Gastroesophageal sphincter (tissue), 4 donors: ENCODE measurements at regions not wholly inside any gene's neighbourhood (a gene's known extent, or its start where the extent isn't known, plus 50 kb on each side); places are given as distances from the start of the nearest gene placed in this dataset.

ENCODE experiments used
- ATAC-seq: fragments of 150-250 bp; one replicate; pipeline ENCODE4 v1.9.1; 2016; ENCODE audit warnings: mild to moderate bottlenecking, moderate library complexity
- H3K27ac ChIP-seq, 4 donors: fragments of 200-600 bp; sonication (generic) in 3 of 4; 1 replicate in 3 of 4; 2 replicates in 1 of 4; pipeline ENCODE4 v1.5.1; 2016 to 2019
- H3K27me3 ChIP-seq: fragments of 200-600 bp; sonication (generic); one replicate; pipeline ENCODE4 v1.5.1; 2019
- H3K36me3 ChIP-seq, 2 donors: fragments of 200-600 bp; sonication (generic); one replicate each; pipeline ENCODE4 v1.5.1; 2019; ENCODE audit warnings: control low read depth in 1 of 2
- H3K4me1 ChIP-seq, 3 donors: fragments of 200-600 bp; sonication (generic); 1 replicate in 2 of 3; 2 replicates in 1 of 3; pipeline ENCODE4 v1.5.1; 2016 to 2019; ENCODE audit warnings: control low read depth in 2 of 3
- H3K4me3 ChIP-seq, 2 donors: fragments of 200-600 bp; sonication (generic); one replicate each; pipeline ENCODE4 v1.5.1; 2019; ENCODE audit warnings: mild to moderate bottlenecking in 1 of 2, moderate library complexity in 1 of 2
- H3K9me3 ChIP-seq, 3 donors: fragments of 200-600 bp; sonication (generic); one replicate each; pipeline ENCODE4 v1.5.1; 2017 to 2019; ENCODE audit warnings: control low read depth in 2 of 3
- CTCF ChIP-seq, 4 experiments: fragments of 200-600 bp in 2 of 4; fragments of 450-650 bp in 2 of 4; sonication (generic) in 1 of 4; IDR thresholded peaks; one replicate each; pipeline ENCODE4 v1.5.1; 2017 to 2019; ENCODE audit warnings: antibody characterized with exemption in 4 of 4, mild to moderate bottlenecking in 2 of 4, moderate library complexity in 2 of 4
- EP300 ChIP-seq: sonication (generic); formaldehyde crosslinking; IDR thresholded peaks from one replicate; pipeline ENCODE4 v1.6.1; 2017; ENCODE audit warnings: antibody characterized with exemption, mild to moderate bottlenecking
- POLR2A ChIP-seq, 2 donors: fragments of 450-650 bp; IDR thresholded peaks; one replicate each; pipeline ENCODE4 v1.6.1; 2017; ENCODE audit warnings: antibody characterized with exemption in 2 of 2, mild to moderate bottlenecking in 2 of 2, moderate library complexity in 1 of 2
- POLR2AphosphoS5 ChIP-seq: sonication (generic); formaldehyde crosslinking; IDR thresholded peaks from one replicate; pipeline ENCODE4 v1.6.1; 2017; ENCODE audit warnings: antibody characterized with exemption
- WGBS, 2 donors: methylation state at CpG; one replicate each; pipeline ENCODE4 v1.1.5; 2018; ENCODE audit warnings: low coverage in 1 of 2; 5-methylcytosine and 5-hydroxymethylcytosine counted together

- 17 to 24% methylated on average over 4 of the region's 4 CpGs for WGBS, 2 donors
- H3K36me3 ChIP-seq: no peaks in the 10 kb centered on the region
Measured at GRCh38 chr1:78758506-78758905, 108.9 kb downstream of the IFI44 start.

GRCh38 chr1:78759881-78760280 lies 110.2 kb downstream of the IFI44 start:
- H3K4me1 ChIP-seq: peaks cover 0 to 11% (median 0%) of the 10 kb centered on the region in 3 donors
- no peak for ATAC-seq
- no peaks in the 10 kb centered on the region for H3K27me3 ChIP-seq
- peaks cover 0 to 12% (median 0%) of the 10 kb centered on the region in 3 donors for H3K9me3 ChIP-seq
- no peak for TF ChIP-seq POLR2AphosphoS5
- no peak for TF ChIP-seq EP300
- TF ChIP-seq POLR2A (IDR thresholded peaks at IDR 0.05): no peak
- TF ChIP-seq CTCF (IDR thresholded peaks at IDR 0.05): no peak
- no peak overlapping the region for H3K4me3 ChIP-seq
- no peaks in the 10 kb centered on the region for H3K36me3 ChIP-seq
- no peak overlapping the region for H3K27ac ChIP-seq
- 53% methylated on average over 3 of the region's 3 CpGs for WGBS, 2 donors

More at GRCh38 chr1:78758506-78758905, 108.9 kb downstream of the IFI44 start:
- Histone ChIP-seq H3K27me3 (no peaks in the 10 kb centered on the region), H3K9me3 (peaks cover 0 to 25% (median 0%) of the 10 kb centered on the region in 3 donors), H3K4me1 (peaks cover 0 to 11% (median 0%) of the 10 kb centered on the region in 3 donors), H3K4me3 (no peak overlapping the region), H3K27ac (peak overlapping the region in 1 of 4 donors; percentile 8)
- ATAC-seq: no peak
- TF ChIP-seq POLR2AphosphoS5 (peak; percentile 39), EP300 (no peak)

DNA sequence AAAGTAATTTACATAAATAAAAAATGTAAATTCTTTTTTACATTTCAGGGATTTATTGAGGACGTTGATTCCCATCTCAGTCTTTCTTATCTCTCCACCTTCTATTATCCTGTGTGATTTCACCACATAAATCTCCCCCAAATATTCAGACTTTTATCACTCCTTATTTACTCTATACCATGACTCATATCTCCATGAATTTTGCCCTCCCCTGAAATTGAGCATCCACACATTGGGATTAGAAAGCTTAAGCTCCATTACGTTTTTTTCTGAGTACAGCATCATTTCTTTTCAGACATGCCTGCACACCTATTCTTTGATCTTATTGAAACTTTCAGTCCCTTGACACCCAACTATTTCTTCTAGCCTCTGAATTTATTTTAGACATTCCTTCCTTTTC lies 111.2 kb downstream of the IFI44 start:
- H3K27me3 ChIP-seq: no peaks in the 10 kb centered on the region
- WGBS, 2 donors: 41 to 54% methylated on average over 2 of the region's 2 CpGs
- H3K4me3 ChIP-seq: no peak overlapping the region
- TF ChIP-seq CTCF (IDR thresholded peaks at IDR 0.05) (no peak), POLR2AphosphoS5 (no peak), POLR2A (IDR thresholded peaks at IDR 0.05) (no peak), EP300 (no peak)
- H3K4me1 ChIP-seq: peaks cover 0 to 11% (median 0%) of the 10 kb centered on the region in 3 donors
- no peaks in the 10 kb centered on the region for H3K36me3 ChIP-seq
- no peak for ATAC-seq
- H3K9me3 ChIP-seq: peaks cover 0 to 2% (median 0%) of the 10 kb centered on the region in 3 donors
- H3K27ac ChIP-seq: no peak overlapping the region

DNA sequence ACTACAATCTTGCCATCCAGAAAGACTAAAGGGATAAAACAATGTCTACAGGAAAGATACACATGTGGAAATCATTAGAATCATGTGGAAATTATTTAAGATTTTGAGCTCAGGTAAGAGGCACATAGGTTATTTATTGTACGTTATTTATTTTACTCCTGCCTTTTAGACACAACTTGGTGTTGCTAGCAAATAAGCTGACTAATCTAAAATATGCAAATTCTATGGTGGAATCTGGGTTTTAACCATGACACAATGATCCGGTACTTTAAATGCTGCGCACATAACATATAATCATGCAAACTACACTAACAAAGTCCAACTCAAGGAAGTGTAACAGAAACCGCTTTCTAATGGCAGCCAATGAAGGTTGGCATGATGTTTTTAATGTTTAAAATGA lies 112.5 kb downstream of the IFI44 start:
- Histone ChIP-seq H3K9me3 (no peaks in the 10 kb centered on the region), H3K4me1 (peaks cover 0 to 11% (median 0%) of the 10 kb centered on the region in 3 donors), H3K27me3 (no peaks in the 10 kb centered on the region), H3K27ac (no peak overlapping the region), H3K4me3 (no peak overlapping the region), H3K36me3 (no peaks in the 10 kb centered on the region)
- TF ChIP-seq POLR2AphosphoS5 (no peak), CTCF (IDR thresholded peaks at IDR 0.05) (no peak), EP300 (no peak), POLR2A (IDR thresholded peaks at IDR 0.05) (no peak)
- 93 to 94% methylated on average over 4 of the region's 4 CpGs for WGBS, 2 donors
- ATAC-seq: no peak

DNA sequence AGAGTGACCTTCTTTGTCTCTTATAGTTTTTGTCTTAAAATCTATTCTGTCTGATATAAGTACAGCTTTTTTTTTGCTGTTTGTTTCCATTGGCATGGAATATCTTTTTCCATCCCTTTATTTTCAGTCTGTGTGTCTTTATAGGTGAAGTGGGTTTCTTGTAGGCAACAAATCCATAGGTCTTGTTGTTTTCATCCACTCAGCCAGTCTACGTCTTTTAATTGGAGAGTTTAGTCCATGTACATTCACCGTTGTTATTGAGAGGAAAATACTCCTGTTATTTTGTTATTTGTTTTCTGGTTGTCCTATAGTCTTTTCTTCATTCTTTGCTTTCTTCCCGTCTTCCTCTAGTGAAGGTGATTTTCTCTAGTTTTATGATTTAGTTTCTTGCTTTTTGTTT lies 115.9 kb downstream of the IFI44 start:
- no peak for ATAC-seq
- no peak for TF ChIP-seq CTCF (IDR thresholded peaks at IDR 0.05)
- TF ChIP-seq EP300: no peak
- no peak for TF ChIP-seq POLR2A (IDR thresholded peaks at IDR 0.05)
- no peak for TF ChIP-seq POLR2AphosphoS5
- 93 to 100% methylated on average over 2 to 3 of the region's 3 CpGs for WGBS, 2 donors

More for the DNA sequence above, 115.9 kb downstream of the IFI44 start:
- Histone ChIP-seq H3K27ac (no peak overlapping the region), H3K4me1 (no peaks in the 10 kb centered on the region), H3K27me3 (no peaks in the 10 kb centered on the region), H3K9me3 (no peaks in the 10 kb centered on the region), H3K4me3 (no peak overlapping the region), H3K36me3 (no peaks in the 10 kb centered on the region)
